Left lung (tissue), 4 donors: ENCODE measurements at regions not wholly inside any gene's neighbourhood (a gene's known extent, or its start where the extent isn't known, plus 50 kb on each side); places are given as distances from the start of the nearest gene placed in this dataset.

Experiments used
- ATAC-seq: fragments of 200-7000 bp; cut with Tn5 transposase; one replicate; pipeline ENCODE4 v1.9.1; 2020; ENCODE audit warnings: moderate library complexity
- DNase-seq, 4 donors: peaks; one replicate each; pipeline ENCODE4 v3.0.0-alpha.2; 2013 to 2020
- H3K27ac ChIP-seq, 2 donors: fragments of 200-600 bp; sonication (generic) in 1 of 2; one replicate each; pipeline versions ENCODE4 v1.5.0 to v1.8.0; 2020 to 2021
- H3K27me3 ChIP-seq, 2 donors: fragments of 200-600 bp; sonication (generic) in 1 of 2; one replicate each; pipeline versions ENCODE4 v1.5.0 to v1.8.0; 2020 to 2021
- H3K36me3 ChIP-seq, 2 donors: fragments of 200-600 bp; sonication (generic) in 1 of 2; one replicate each; pipeline versions ENCODE4 v1.5.0 to v1.8.0; 2020 to 2021
- H3K4me1 ChIP-seq, 2 donors: fragments of 200-600 bp; one replicate each; pipeline ENCODE4 v1.8.0; 2021
- H3K4me3 ChIP-seq, 2 donors: fragments of 200-600 bp; sonication (generic) in 1 of 2; one replicate each; pipeline versions ENCODE4 v1.5.0 to v1.8.0; 2020 to 2021; ENCODE audit warnings: mild to moderate bottlenecking in 1 of 2
- H3K9me3 ChIP-seq, 2 donors: fragments of 200-600 bp; sonication (generic) in 1 of 2; one replicate each; pipeline versions ENCODE4 v1.5.0 to v1.8.0; 2020 to 2021
- CTCF ChIP-seq, 2 donors: fragments of 200-600 bp; sonication (generic) in 1 of 2; IDR thresholded peaks; one replicate each; pipeline versions ENCODE4 v1.5.0 to v1.8.0; 2021; ENCODE audit warnings: antibody characterized with exemption in 2 of 2
- intact Hi-C, 2 donors: fragments of 100-400 bp; cut with DNase I; formaldehyde crosslinking; loops; one replicate each; pipeline versions ENCODE4 v1.11.2 to v1.14.2; 2022
- donor health status: DM: no; HTN: yes; CAD: no.
- donor health status: DM: no; HTN: no; CAD: no.

GRCh38 chr1:59172693-59173092 is 124.2 kb upstream of the FGGY start:
- intact Hi-C loops = no loop called here
- ATAC-seq = no peak

GRCh38 chr1:59173721-59174120 is 123.2 kb upstream of the FGGY start:
- DNase-seq = no peak
- Histone ChIP-seq H3K4me3 (no peak overlapping the region), H3K9me3 (no peaks in the 10 kb centered on the region), H3K36me3 (no peaks in the 10 kb centered on the region), H3K27me3 (no peaks in the 10 kb centered on the region), H3K4me1 (no peaks in the 10 kb centered on the region), H3K27ac (no peak overlapping the region)
- TF ChIP-seq CTCF (IDR thresholded peaks at IDR 0.05) = no peak
- ATAC-seq = no peak
- intact Hi-C loops = no loop called here

More at GRCh38 chr1:59172693-59173092, 124.2 kb upstream of the FGGY start:
- no peak for TF ChIP-seq CTCF (IDR thresholded peaks at IDR 0.05)
- no peaks in the 10 kb centered on the region for H3K36me3 ChIP-seq
- no peaks in the 10 kb centered on the region for H3K27me3 ChIP-seq
- H3K4me3 ChIP-seq = no peak overlapping the region
- no peaks in the 10 kb centered on the region for H3K4me1 ChIP-seq
- DNase-seq = no peak
- H3K27ac ChIP-seq = no peak overlapping the region
- no peaks in the 10 kb centered on the region for H3K9me3 ChIP-seq

- intact Hi-C loops = no loop called here
- no peak for ATAC-seq
- H3K9me3 ChIP-seq = no peaks in the 10 kb centered on the region
- H3K4me3 ChIP-seq = no peak overlapping the region
- no peaks in the 10 kb centered on the region for H3K36me3 ChIP-seq
- TF ChIP-seq CTCF (IDR thresholded peaks at IDR 0.05) = no peak
- H3K27ac ChIP-seq = no peak overlapping the region
- no peaks in the 10 kb centered on the region for H3K27me3 ChIP-seq
- DNase-seq = no peak
- H3K4me1 ChIP-seq = no peaks in the 10 kb centered on the region
These were observed 120.4 kb upstream of the FGGY start for GRCh38 chr1:59176471-59176870.

GRCh38 chr1:59177756-59178155 is 119.1 kb upstream of the FGGY start:
- ATAC-seq = no peak
- intact Hi-C loops = no loop called here
- Histone ChIP-seq H3K27ac (peak overlapping the region in 1 of 2 donors; percentile 26), H3K4me1 (no peaks in the 10 kb centered on the region), H3K36me3 (no peaks in the 10 kb centered on the region), H3K27me3 (no peaks in the 10 kb centered on the region), H3K4me3 (no peak overlapping the region), H3K9me3 (no peaks in the 10 kb centered on the region)
- TF ChIP-seq CTCF (IDR thresholded peaks at IDR 0.05) = no peak
- DNase-seq = no peak

- DNase-seq (peak in 2 of 4 donors; percentile 92 to 96), ATAC-seq (peak; percentile 57)
- intact Hi-C loops = no loop called here
- Histone ChIP-seq H3K9me3 (no peaks in the 10 kb centered on the region), H3K4me1 (no peaks in the 10 kb centered on the region), H3K36me3 (no peaks in the 10 kb centered on the region), H3K4me3 (no peak overlapping the region), H3K27ac (peak overlapping the region in 1 of 2 donors; percentile 26), H3K27me3 (no peaks in the 10 kb centered on the region)
- TF ChIP-seq CTCF (IDR thresholded peaks at IDR 0.05) = no peak
These were observed 118.3 kb upstream of the FGGY start for GRCh38 chr1:59178339-59179187.
